ENCODE measurements at regions not wholly inside any gene's neighbourhood (a gene's known extent, or its start where the extent isn't known, plus 50 kb on each side); places are given as distances from the start of the nearest gene placed in this dataset.

DNA sequence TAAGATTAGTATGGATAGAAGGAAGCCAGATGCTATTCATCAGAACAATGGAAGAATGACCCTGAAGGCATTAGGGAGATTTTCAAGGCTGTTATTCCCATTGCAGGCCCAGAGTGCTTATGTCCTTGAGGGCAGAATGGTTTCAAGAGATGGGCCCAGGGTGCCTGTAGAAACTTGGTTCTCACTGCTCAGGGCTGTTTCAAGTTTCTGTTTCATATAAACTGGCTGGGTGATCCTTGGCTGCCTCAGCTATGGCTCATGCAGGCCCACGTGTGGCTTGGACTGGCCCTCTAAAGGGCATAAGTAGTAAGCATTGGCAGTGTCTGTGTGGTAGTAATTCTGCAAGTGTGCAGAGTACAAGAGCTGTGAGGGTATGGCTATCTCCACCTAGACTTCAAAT is 540.9 kb upstream of the MAN1A1 start:
- TF ChIP-seq, protein P1, sequence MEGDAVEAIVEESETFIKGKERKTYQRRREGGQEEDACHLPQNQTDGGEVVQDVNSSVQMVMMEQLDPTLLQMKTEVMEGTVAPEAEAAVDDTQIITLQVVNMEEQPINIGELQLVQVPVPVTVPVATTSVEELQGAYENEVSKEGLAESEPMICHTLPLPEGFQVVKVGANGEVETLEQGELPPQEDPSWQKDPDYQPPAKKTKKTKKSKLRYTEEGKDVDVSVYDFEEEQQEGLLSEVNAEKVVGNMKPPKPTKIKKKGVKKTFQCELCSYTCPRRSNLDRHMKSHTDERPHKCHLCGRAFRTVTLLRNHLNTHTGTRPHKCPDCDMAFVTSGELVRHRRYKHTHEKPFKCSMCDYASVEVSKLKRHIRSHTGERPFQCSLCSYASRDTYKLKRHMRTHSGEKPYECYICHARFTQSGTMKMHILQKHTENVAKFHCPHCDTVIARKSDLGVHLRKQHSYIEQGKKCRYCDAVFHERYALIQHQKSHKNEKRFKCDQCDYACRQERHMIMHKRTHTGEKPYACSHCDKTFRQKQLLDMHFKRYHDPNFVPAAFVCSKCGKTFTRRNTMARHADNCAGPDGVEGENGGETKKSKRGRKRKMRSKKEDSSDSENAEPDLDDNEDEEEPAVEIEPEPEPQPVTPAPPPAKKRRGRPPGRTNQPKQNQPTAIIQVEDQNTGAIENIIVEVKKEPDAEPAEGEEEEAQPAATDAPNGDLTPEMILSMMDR (IDR thresholded peaks at IDR 0.05): no peak
- TF ChIP-seq POLR2A (IDR thresholded peaks at IDR 0.05): no peak

Measured in uterus (tissue), 2 donors.